ENCODE measurements at regions not wholly inside any gene's neighbourhood (a gene's known extent, or its start where the extent isn't known, plus 50 kb on each side); places are given as distances from the start of the nearest gene placed in this dataset.

DNA sequence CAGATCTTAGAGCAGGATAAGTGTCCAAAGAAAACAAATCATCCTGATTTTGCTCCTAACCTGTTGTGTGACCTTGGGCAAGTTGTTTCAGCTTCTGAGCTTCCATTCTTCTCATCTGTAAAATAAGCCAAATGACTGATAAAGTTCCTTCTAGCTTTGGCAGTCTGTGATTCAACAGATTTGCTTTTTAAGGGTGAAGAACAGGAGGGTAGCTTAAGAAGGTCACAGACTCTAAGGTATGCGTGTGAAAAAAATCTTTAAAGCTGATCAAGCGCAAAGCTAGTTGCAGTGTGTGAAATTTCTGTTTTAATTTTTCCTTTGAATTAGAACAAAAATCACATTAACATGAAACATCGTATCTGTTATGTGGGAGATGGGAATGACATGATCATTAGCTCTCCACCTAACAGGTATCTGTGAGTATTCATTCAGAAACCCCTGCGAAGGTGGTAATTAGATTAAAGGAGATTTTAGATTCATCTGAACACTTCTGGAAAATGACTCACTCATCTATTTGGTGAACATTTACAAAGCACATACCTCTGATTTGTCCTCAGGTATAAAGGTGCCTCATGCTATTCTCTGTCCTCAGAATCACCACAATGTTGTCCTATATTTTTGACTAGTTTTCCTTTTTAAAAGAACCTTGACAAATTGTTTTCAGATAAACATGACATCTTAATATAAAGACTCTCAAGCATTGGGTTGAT lies 131.9 kb upstream of the CPM start:
- no peak for DNase-seq

DNA sequence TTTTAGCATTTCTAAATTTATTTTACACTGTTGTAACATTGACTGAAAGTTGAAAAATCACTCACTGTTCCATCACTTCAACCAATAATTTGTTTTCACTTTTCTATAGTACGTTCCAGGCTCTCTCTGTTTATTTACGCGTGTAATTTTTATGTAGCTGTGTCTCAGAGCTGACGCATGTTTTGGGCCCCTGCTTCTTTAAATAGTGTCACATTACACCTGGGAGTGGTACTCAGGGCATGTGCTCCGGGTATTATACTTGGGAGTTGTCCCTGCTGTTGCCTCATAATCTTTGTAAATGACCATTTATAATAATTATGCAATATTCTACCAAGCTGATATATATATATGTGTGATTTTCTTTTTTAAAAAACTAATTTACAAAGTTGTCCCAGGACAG lies 132.8 kb upstream of the CPM start:
- DNase-seq: no peak

- DNase-seq: no peak
Observed at GRCh38 chr12:69066492-69067373, 133.8 kb upstream of the CPM start.

DNA sequence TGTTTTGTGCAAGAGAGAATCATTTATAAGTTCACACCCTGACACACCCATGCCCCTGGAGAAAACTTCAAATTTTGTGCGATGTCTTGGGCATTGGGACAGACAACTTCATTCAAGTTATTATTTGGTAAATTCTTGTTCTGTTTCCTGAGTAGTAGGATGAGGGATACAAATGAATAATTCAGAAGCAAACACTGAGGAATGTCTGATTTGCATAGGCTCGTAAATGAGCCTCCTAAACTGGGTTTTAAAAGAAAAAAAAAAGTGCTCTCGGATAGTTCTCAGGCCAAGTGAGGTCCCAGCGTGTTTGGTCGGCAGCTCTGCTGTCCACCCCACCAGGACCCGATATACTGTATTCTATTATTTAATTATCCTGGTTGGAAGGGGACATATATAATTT lies 134.7 kb upstream of the CPM start:
- no peak for DNase-seq

DNA sequence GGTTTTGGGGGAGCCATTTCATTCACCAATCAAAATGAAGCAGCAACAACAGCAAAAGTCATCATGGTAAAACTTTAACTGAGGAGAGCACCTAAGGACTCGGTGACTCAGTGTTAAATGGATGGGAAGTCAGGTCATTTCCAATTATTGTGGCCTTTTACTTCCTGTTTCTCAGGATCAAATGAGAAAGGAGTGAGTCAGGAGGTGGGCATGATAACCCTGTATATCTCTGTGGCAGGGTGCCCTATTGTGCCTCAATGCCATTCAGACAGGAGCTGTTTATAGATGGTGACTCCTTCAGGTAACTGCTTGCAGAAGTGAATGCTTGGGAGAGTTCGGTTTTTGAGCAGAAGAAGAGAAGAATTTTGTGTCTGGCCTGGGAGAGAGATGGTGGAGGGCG lies 135.5 kb upstream of the CPM start:
- DNase-seq: no peak

GRCh38 chr12:69069479-69069878 lies 136.5 kb upstream of the CPM start:
- no peak for DNase-seq

DNA sequence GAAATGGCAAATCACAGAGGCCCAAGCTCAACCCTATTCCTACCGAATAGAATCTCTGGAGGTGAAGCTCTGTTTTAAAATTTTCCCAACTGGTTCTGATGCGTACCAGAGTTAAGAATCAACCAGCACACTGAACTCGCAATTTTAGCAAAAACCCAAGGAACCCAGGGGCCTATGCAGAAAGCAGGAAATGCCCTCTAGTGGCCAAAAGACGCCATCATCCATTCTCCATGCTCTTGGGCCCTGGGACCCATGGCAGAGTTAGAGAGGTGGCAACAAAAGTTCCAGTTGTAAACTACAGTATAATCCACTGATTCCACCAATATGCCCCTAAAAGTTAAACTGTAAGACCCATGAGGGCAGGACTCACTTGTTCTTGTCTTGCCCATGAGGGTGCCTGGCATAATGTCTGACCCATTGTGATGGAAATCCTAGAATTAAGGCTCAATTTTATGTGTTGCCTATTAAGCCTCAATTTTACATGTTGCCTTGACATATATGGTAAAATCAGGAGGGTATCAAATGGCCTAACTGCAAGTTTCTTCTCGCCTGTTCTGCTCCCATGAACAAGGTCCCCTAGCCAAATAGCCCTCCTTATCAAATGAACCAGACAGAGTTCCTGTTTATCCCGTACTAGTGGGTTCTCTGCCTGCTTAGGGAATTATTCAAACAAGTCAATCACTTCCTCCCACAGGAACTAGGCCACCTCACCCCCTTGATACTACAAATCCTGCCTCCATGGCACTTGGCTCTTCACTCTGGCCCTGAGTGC lies 137.5 kb upstream of the CPM start:
- peak; percentile 3 to 32 (median 4) for DNase-seq

GRCh38 chr12:69071091-69071370 lies 138.1 kb upstream of the CPM start:
- DNase-seq: no peak

DNA sequence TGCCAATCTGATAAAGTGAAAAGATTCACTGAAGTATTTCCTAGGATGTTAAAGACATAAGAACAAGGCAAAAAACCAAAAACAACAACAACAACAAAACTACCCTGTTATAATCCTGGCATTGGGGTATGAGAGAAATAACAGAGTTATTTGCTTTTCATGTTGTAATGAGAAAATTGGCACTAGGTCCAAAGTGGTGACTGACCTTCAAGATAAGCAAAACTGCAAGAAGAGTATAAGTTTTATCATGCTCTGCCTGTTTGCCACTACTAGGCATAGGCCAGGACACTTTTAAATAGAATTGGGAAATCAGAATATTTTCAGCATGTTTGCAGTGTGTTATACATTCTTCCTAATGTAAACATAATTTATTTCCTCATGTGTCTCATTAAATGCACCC lies 140.1 kb upstream of the CPM start:
- DNase-seq: no peak

GRCh38 chr12:69074556-69075349 lies 141.8 kb upstream of the CPM start:
- no peak for DNase-seq

- DNase-seq: no peak
Observed at GRCh38 chr12:69083689-69084088, 150.7 kb upstream of the CPM start.

DNA sequence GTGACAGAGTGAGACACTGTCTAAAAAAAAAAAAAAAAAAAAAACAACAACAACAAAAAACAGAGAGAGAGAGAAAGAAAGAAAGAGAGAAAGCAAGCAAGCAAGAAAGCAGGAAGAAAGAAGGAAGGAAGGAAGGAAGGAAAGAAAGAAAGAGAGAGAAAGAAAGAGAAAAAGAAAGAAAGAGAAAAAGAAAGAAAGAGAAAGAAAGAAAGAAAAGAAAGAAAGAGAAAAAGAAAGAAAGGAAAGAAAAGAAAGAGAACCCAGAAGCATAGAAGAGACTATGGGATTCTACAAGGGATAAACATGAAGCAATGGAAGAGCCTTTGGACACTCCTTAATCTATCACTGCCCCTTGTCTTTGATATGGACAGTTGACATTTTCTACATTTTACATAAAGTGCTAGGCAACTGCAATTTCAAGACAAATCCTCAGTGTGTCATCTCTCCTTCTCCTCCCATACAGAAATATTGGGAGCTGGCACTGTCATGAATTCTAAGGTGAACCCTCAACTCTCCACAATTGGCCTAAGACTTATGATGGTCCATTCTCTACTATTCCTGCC lies 151.9 kb upstream of the CPM start:
- DNase-seq: no peak

DNA sequence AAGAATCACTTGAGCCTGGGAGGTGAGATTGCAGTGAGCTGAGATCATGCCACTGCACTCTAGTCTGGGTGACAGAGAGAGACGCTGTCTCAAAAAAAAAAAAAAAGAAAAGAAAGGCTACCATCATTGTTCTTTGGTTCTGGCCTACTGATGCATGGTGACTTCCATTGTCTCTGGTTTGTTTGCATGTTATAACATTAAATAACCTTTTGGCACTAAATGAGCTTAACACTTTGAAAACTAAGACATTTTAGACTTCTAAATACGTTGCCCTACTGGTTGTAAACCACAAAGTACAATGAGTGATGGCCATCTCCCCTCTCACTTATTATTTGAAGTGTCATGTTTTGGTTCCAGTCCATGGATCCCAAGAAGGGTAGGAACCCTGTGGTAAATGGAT lies 152.9 kb upstream of the CPM start:
- no peak for DNase-seq

- no peak for DNase-seq
Observed at GRCh38 chr12:69087986-69088385, 151.4 kb upstream of the CPSF6 start.

- DNase-seq: no peak
Observed at GRCh38 chr12:69090722-69091121, 148.6 kb upstream of the CPSF6 start.

DNA sequence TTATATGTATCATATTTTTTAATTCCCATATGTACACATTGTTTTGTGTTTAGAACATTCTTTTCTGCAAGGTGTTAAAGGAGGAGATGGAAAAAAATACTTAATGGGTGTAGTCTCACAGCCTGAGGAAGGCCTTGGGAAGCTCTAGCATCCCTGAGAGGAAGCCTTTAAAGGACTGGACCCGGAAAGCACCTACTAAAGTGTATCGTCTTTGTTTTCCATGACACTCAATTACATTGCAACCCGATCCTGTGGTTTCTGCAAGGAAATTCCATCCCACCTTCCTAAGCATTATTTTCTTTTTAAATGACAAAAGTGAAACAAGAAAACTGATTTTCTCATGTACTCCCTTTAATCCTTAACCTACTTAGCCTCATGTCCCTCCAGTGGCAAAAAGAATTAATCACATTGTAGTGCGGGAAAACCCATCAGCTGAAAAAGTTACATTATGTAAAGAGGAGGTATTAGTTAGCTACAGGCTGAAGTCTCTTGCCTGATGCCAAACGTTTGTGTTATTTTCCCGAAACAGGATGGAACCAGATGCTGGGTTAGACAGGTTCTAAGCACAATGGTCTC lies 147.8 kb upstream of the CPSF6 start:
- no peak for DNase-seq

GRCh38 chr12:69092137-69092536 lies 147.2 kb upstream of the CPSF6 start:
- DNase-seq: no peak

GRCh38 chr12:69094606-69095216 lies 144.7 kb upstream of the CPSF6 start:
- no peak for DNase-seq

DNA sequence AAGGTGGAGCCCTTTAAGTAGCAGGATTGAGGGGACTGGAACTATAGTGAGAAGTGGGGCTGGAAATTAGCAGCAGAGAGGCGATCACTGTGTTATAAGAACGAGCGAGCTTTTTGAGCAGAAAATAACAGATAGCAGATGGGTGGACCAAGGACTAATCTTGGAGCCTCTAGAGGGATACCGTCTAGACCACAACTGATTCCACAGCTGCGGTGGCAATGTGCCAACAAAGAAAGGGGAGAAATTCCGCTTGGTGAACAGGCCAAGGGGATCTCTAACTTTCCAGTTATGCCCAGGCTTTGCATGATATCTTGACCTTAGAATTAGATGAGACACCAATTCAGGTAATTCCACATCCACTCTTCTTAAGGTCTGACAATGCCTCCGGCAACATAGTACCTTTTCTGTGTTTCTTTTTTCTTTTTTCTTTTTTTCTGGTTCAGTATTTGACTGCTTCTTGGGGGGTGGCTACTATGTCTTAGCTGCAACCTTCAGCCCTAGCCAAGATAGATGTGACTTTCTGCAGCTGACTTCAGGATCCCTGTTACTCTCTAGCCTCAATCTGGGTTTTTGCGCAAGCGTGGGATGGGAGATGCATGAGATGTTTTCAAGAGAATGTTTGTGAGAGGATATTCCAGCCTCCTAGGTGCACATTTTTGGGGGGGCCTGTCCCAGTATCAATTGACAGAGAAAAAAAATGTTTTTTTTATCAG lies 143.4 kb upstream of the CPSF6 start:
- no peak for DNase-seq

DNA sequence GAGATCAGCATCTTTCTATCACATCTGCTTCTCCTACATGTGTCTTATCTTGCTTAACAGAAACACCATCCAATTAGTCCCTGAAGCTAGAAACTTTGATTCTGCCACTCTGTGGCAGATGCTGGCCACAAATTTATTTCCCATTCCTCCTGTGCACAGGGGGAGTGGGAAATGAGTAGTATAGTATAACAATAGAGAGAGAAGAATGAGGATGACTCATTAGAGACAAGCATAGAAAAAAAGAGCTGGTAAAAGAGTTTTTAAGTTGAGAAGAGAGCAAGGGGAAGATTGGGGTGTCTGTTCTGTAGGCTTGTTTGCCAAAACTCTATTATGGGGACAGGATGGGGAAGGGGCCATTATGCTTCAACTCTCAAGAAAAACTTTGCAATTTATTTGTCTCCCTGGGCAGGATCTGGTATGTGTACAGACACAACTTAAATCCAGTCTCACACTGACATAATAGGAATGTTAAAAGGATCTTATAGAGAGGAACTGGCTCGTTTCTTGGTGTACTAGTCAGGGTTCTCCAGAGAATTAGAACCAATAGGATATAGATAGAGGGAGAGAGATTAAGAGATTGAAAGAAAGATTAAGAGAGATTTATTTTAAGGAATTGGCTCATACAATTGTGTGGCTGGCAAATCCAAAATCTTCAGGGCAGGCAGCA lies 142.6 kb upstream of the CPSF6 start:
- no peak for DNase-seq

All from activated CD4-positive, CD25-positive, alpha-beta regulatory T cell (primary cell).